ENCODE measurements at regions not wholly inside any gene's neighbourhood (a gene's known extent, or its start where the extent isn't known, plus 50 kb on each side); places are given as distances from the start of the nearest gene placed in this dataset.

GRCh38 chr6:169158174-169158573, 95.5 kb downstream of the THBS2 start:
- TF ChIP-seq CTCF (IDR thresholded peaks at IDR 0.05) = no peak
- TF ChIP-seq MAZ (IDR thresholded peaks at IDR 0.05; ENCODE audit: borderline replicate concordance, low read depth, low read length) = no peak
- TF ChIP-seq EP300 (IDR thresholded peaks at IDR 0.05) = no peak
- no peak for TF ChIP-seq PBX3 (IDR thresholded peaks at IDR 0.05)
- TF ChIP-seq MAX (IDR thresholded peaks at IDR 0.05) = no peak
- TF ChIP-seq CHD2 (IDR thresholded peaks at IDR 0.05; ENCODE audit: low read length, partially characterized antibody) = no peak
- TF ChIP-seq CEBPB (IDR thresholded peaks at IDR 0.05) = no peak
- no peak for TF ChIP-seq TFCP2L1 (CRISPR knock-in tag; IDR thresholded peaks at IDR 0.05)
- no peak for TF ChIP-seq RARB (CRISPR knock-in tag; IDR thresholded peaks at IDR 0.05)
- no peak for TF ChIP-seq MYC (IDR thresholded peaks at IDR 0.05; ENCODE audit: borderline replicate concordance, low read length)
- TF ChIP-seq CHD4 (IDR thresholded peaks at IDR 0.05; ENCODE audit: borderline replicate concordance) = no peak
- no peak for TF ChIP-seq REST (IDR thresholded peaks at IDR 0.05)
- no peak for TF ChIP-seq SREBF2 (IDR thresholded peaks at IDR 0.05)

Data from A549 (cell line).